A673 (cell line): ENCODE measurements at regions not wholly inside any gene's neighbourhood (a gene's known extent, or its start where the extent isn't known, plus 50 kb on each side); places are given as distances from the start of the nearest gene placed in this dataset.

Experiments
- EZH2 ChIP-seq: fragments of 200-600 bp; sonication (generic); IDR thresholded peaks from 2 replicates; pipeline ENCODE4 v1.6.1; 2017; ENCODE audit warnings: borderline replicate concordance, low read depth, mild to moderate bottlenecking, mixed read lengths, antibody characterized with exemption, low read length; ENCODE audit not compliant: poor library complexity, severe bottlenecking
- TF ChIP-seq, protein P1 (sequence below): fragments of 300-800, 200-600 bp; sonication (generic); conservative IDR thresholded peaks from 2 replicates; pipeline ENCODE4 v1.5.1; 2017; ENCODE audit warnings: low read depth, mild to moderate bottlenecking, antibody characterized with exemption, low read length, moderate library complexity, mixed read lengths

GRCh38 chr12:96094201-96094600 is 58.8 kb upstream of the LTA4H start:
- TF ChIP-seq, protein P1, sequence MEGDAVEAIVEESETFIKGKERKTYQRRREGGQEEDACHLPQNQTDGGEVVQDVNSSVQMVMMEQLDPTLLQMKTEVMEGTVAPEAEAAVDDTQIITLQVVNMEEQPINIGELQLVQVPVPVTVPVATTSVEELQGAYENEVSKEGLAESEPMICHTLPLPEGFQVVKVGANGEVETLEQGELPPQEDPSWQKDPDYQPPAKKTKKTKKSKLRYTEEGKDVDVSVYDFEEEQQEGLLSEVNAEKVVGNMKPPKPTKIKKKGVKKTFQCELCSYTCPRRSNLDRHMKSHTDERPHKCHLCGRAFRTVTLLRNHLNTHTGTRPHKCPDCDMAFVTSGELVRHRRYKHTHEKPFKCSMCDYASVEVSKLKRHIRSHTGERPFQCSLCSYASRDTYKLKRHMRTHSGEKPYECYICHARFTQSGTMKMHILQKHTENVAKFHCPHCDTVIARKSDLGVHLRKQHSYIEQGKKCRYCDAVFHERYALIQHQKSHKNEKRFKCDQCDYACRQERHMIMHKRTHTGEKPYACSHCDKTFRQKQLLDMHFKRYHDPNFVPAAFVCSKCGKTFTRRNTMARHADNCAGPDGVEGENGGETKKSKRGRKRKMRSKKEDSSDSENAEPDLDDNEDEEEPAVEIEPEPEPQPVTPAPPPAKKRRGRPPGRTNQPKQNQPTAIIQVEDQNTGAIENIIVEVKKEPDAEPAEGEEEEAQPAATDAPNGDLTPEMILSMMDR = no peak
- TF ChIP-seq EZH2 = no peak
